ENCODE measurements at regions not wholly inside any gene's neighbourhood (a gene's known extent, or its start where the extent isn't known, plus 50 kb on each side); places are given as distances from the start of the nearest gene placed in this dataset.

DNA sequence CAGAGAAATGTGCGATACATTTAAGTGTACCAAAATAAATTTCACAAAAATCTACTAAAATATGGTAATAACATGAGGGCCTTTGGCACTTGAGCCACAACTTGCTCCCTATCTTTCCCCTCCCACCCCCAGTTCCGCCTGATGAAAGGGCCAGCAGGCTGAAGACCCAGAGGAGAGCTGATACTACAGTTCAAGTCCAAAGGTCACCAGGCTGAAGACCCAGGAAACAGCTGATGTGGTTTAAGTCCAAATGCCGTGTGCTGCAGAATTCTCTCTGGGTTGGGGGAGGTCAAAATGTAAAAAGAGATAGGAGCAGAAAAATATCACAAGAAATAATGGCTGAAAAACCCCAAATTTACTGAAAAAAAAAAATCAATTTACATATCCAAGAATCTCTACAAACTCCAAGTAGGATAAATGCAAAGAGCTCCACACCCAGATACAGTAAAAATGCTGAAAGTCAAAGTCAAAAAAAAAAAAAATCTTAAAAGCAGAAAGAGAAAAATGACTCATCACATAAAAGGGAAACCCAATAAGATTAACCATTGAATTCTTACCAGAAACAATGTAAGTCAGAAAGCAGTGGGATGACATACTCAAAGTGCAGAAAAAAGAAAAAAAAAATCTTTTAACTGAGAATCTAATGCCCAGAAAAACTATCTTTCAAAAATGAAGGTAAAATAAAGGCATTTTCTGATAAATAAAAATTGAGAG lies 452.1 kb upstream of the ASIC2 start:
- ChIA-PET POLR2A (ENCODE audit: unreplicated experiment) (no interaction called here), CTCF (no interaction called here)
- intact Hi-C loops (cut with micrococcal nuclease) = no loop called here
- Histone ChIP-seq H3K79me1 (ENCODE audit: low read depth in 1 of 2, low read length in 2 of 2) (no peaks in the 10 kb centered on the region), H3K27ac (ENCODE audit: insufficient read depth, low read length) (no peak overlapping the region), H3K27me3 (ENCODE audit: control insufficient read depth, insufficient read depth, low read length) (no peaks in the 10 kb centered on the region), H2BK20ac (ENCODE audit: low read depth, low read length) (no peak overlapping the region), H3K9me3 (ENCODE audit: control insufficient read depth, insufficient read depth, low read length) (no peaks in the 10 kb centered on the region), H3K56ac (ENCODE audit: extremely low read depth, insufficient read depth, low read length) (no peak overlapping the region), H2AFZ (replicated peaks; ENCODE audit: low read length, poor library complexity) (no peak overlapping the region), H3K18ac (ENCODE audit: low read depth, low read length) (no peak overlapping the region), H3K9me1 (ENCODE audit: insufficient read depth, low read length) (no peaks in the 10 kb centered on the region), H2AK9ac (replicated peaks; ENCODE audit: low read depth, low read length, poor library complexity) (no peak overlapping the region), H4K91ac (ENCODE audit: insufficient read depth, low read depth, low read length) (no peak overlapping the region), H3K4me3 (ENCODE audit: insufficient read depth, low read depth, low read length) (no peak overlapping the region), H4K20me1 (ENCODE audit: insufficient read depth, low read length) (no peaks in the 10 kb centered on the region), H2BK5ac (ENCODE audit: low read depth, low read length, poor library complexity, severe bottlenecking) (no peak overlapping the region), H3K4ac (ENCODE audit: low read depth, low read length) (no peak overlapping the region), H3K23ac (ENCODE audit: low read depth, low read length) (no peak overlapping the region), H3K36me3 (ENCODE audit: control insufficient read depth, insufficient read depth, low read length) (no peaks in the 10 kb centered on the region), H3K9ac (ENCODE audit: low read depth, low read length) (no peak overlapping the region), H2BK120ac (ENCODE audit: low read depth, low read length) (no peak overlapping the region), H3K14ac (replicated peaks; ENCODE audit: low read depth, low read length) (no peak overlapping the region), H4K8ac (ENCODE audit: low read depth in 2 of 2, low read length in 2 of 2) (no peak overlapping the region), H2AK5ac (ENCODE audit: low read depth, low read length) (no peak overlapping the region), H3K4me2 (ENCODE audit: low read depth, low read length) (no peak overlapping the region), H3K4me1 (ENCODE audit: control insufficient read depth, insufficient read depth, low read length) (no peaks in the 10 kb centered on the region), H4K5ac (ENCODE audit: low read depth, low read length) (no peak overlapping the region), H2BK15ac (ENCODE audit: low read depth, low read length) (no peak overlapping the region)
- DNase-seq = no peak
- in situ Hi-C loops (cut with MboI; ENCODE audit: low sequenced_read_pairs) = no loop called here
- no CpG with 5 or more reads among the region's 3 CpGs for WGBS, 2 experiments (ENCODE audit: extremely low coverage in 2 of 2, insufficient read length in 1 of 2)
- ATAC-seq (ENCODE audit: low read depth) = no peak
- no TSS peak for BruUV-seq (replicated peaks)
- TF ChIP-seq POLR2A (IDR thresholded peaks at IDR 0.05; ENCODE audit: low read depth, low read length) (no peak), RFX5 (IDR thresholded peaks at IDR 0.05; ENCODE audit: low read depth, low read length) (no peak), FOS (IDR thresholded peaks at IDR 0.05; ENCODE audit: low read depth, low read length) (no peak), RAD21 (IDR thresholded peaks at IDR 0.05; ENCODE audit: low read length) (no peak), BHLHE40 (IDR thresholded peaks at IDR 0.05; ENCODE audit: low read depth, low read length) (no peak), MAZ (IDR thresholded peaks at IDR 0.05; ENCODE audit: borderline replicate concordance, low read depth, low read length) (no peak), SMC3 (IDR thresholded peaks at IDR 0.05; ENCODE audit: low read depth, low read length) (no peak), RCOR1 (IDR thresholded peaks at IDR 0.05; ENCODE audit: insufficient replicate concordance, low read length) (no peak), MXI1 (IDR thresholded peaks at IDR 0.05; ENCODE audit: borderline replicate concordance, low read depth, low read length) (no peak), CHD1 (IDR thresholded peaks at IDR 0.05; ENCODE audit: low read depth, low read length) (no peak), NFE2L2 (IDR thresholded peaks at IDR 0.05; ENCODE audit: low read depth, low read length) (no peak), CEBPB (IDR thresholded peaks at IDR 0.05; ENCODE audit: low read depth, low read length) (no peak), MAFK (IDR thresholded peaks at IDR 0.05; ENCODE audit: low read depth, low read length) (no peak)
- TF ChIP-seq, protein P1, sequence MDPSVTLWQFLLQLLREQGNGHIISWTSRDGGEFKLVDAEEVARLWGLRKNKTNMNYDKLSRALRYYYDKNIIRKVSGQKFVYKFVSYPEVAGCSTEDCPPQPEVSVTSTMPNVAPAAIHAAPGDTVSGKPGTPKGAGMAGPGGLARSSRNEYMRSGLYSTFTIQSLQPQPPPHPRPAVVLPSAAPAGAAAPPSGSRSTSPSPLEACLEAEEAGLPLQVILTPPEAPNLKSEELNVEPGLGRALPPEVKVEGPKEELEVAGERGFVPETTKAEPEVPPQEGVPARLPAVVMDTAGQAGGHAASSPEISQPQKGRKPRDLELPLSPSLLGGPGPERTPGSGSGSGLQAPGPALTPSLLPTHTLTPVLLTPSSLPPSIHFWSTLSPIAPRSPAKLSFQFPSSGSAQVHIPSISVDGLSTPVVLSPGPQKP (IDR thresholded peaks at IDR 0.05; ENCODE audit: borderline replicate concordance, low read depth, low read length) = no peak
- TF ChIP-seq, protein P2, sequence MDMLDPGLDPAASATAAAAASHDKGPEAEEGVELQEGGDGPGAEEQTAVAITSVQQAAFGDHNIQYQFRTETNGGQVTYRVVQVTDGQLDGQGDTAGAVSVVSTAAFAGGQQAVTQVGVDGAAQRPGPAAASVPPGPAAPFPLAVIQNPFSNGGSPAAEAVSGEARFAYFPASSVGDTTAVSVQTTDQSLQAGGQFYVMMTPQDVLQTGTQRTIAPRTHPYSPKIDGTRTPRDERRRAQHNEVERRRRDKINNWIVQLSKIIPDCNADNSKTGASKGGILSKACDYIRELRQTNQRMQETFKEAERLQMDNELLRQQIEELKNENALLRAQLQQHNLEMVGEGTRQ (IDR thresholded peaks at IDR 0.05; ENCODE audit: low read depth, low read length) = no peak
- TF ChIP-seq, protein P3, sequence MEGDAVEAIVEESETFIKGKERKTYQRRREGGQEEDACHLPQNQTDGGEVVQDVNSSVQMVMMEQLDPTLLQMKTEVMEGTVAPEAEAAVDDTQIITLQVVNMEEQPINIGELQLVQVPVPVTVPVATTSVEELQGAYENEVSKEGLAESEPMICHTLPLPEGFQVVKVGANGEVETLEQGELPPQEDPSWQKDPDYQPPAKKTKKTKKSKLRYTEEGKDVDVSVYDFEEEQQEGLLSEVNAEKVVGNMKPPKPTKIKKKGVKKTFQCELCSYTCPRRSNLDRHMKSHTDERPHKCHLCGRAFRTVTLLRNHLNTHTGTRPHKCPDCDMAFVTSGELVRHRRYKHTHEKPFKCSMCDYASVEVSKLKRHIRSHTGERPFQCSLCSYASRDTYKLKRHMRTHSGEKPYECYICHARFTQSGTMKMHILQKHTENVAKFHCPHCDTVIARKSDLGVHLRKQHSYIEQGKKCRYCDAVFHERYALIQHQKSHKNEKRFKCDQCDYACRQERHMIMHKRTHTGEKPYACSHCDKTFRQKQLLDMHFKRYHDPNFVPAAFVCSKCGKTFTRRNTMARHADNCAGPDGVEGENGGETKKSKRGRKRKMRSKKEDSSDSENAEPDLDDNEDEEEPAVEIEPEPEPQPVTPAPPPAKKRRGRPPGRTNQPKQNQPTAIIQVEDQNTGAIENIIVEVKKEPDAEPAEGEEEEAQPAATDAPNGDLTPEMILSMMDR (conservative IDR thresholded peaks at IDR 0.05; ENCODE audit: low read depth, low read length) = no peak
- dilution Hi-C loops (cut with HindIII; ENCODE audit: low sequenced_read_pairs, unreplicated experiment) = no loop called here

Measured in IMR-90 (cell line).